Muscle layer of duodenum (tissue), 2 donors: ENCODE measurements at regions not wholly inside any gene's neighbourhood (a gene's known extent, or its start where the extent isn't known, plus 50 kb on each side); places are given as distances from the start of the nearest gene placed in this dataset.
"Not testable (repeated sequence)": the region's sequence is repeated elsewhere in the genome, so short reads cannot be mapped to it uniquely, and the experiment has no call there.

Experiments used
- H3K27ac ChIP-seq: one replicate; pipeline ENCODE4 v1.7.0; 2013; ENCODE audit warnings: mild to moderate bottlenecking, low read length
- H3K27me3 ChIP-seq: one replicate; pipeline ENCODE4 v1.7.0; 2013; ENCODE audit warnings: low read depth, mild to moderate bottlenecking, control low read depth, low read length
- H3K36me3 ChIP-seq, 2 donors: one replicate each; pipeline ENCODE4 v1.7.0; 2013; ENCODE audit warnings: low read length in 2 of 2, control low read depth in 1 of 2, mild to moderate bottlenecking in 1 of 2; ENCODE audit not compliant: insufficient read depth in 2 of 2, control insufficient read depth in 1 of 2
- H3K4me1 ChIP-seq, 2 donors: one replicate each; pipeline ENCODE4 v1.7.0; 2013; ENCODE audit warnings: low read length in 2 of 2, mild to moderate bottlenecking in 2 of 2, control low read depth in 1 of 2, moderate library complexity in 1 of 2; ENCODE audit not compliant: insufficient read depth in 2 of 2, control insufficient read depth in 1 of 2
- H3K4me3 ChIP-seq, 2 donors: one replicate each; pipeline ENCODE4 v1.7.0; 2013; ENCODE audit warnings: low read length in 2 of 2, low read depth in 1 of 2, mild to moderate bottlenecking in 1 of 2
- H3K9me3 ChIP-seq, 2 donors: one replicate each; pipeline ENCODE4 v1.7.0; 2013; ENCODE audit warnings: low read length in 2 of 2, control low read depth in 1 of 2, mild to moderate bottlenecking in 1 of 2; ENCODE audit not compliant: control insufficient read depth in 1 of 2
- donor health status: healthy.

- Histone ChIP-seq H3K27me3 (no peaks in the 10 kb centered on the region), H3K27ac (no peak overlapping the region), H3K4me1 (no peaks in the 10 kb centered on the region), H3K9me3 (no peaks in the 10 kb centered on the region), H3K36me3 (no peaks in the 10 kb centered on the region), H3K4me3 (no peak overlapping the region)
Measured at GRCh38 chr9:32069969-32070368, 314.5 kb upstream of the ACO1 start.

- no peak overlapping the region for H3K4me3 ChIP-seq
- no peaks in the 10 kb centered on the region for H3K9me3 ChIP-seq
Measured at GRCh38 chr9:32072570-32072969, 311.9 kb upstream of the ACO1 start.

GRCh38 chr9:32092031-32092430 is 292.4 kb upstream of the ACO1 start:
- Histone ChIP-seq H3K27me3 (no peaks in the 10 kb centered on the region), H3K4me1 (no peaks in the 10 kb centered on the region), H3K9me3 (no peaks in the 10 kb centered on the region), H3K36me3 (no peaks in the 10 kb centered on the region), H3K27ac (no peak overlapping the region), H3K4me3 (no peak overlapping the region)

More at GRCh38 chr9:32072570-32072969, 311.9 kb upstream of the ACO1 start:
- Histone ChIP-seq H3K36me3 (no peaks in the 10 kb centered on the region), H3K4me1 (no peaks in the 10 kb centered on the region), H3K27ac (no peak overlapping the region), H3K27me3 (no peaks in the 10 kb centered on the region)

- Histone ChIP-seq H3K4me1 (no peaks in the 10 kb centered on the region), H3K27ac (no peak overlapping the region), H3K9me3 (no peaks in the 10 kb centered on the region), H3K27me3 (no peaks in the 10 kb centered on the region), H3K36me3 (no peaks in the 10 kb centered on the region), H3K4me3 (no peak overlapping the region)
Measured at GRCh38 chr9:32117291-32117690, 267.2 kb upstream of the ACO1 start.

- H3K4me3 ChIP-seq = no peak overlapping the region
- no peaks in the 10 kb centered on the region for H3K36me3 ChIP-seq
- H3K27me3 ChIP-seq = no peaks in the 10 kb centered on the region
- no peaks in the 10 kb centered on the region for H3K9me3 ChIP-seq
- no peaks in the 10 kb centered on the region for H3K4me1 ChIP-seq
- no peak overlapping the region for H3K27ac ChIP-seq
Measured at GRCh38 chr9:32128546-32128945, 255.9 kb upstream of the ACO1 start.

GRCh38 chr9:32130709-32131108 is 253.7 kb upstream of the ACO1 start:
- H3K9me3 ChIP-seq, H3K27ac ChIP-seq, H3K4me3 ChIP-seq, H3K27me3 ChIP-seq, H3K4me1 ChIP-seq, H3K36me3 ChIP-seq: not testable (repeated sequence)

- H3K4me3 ChIP-seq = no peak overlapping the region
- H3K27ac ChIP-seq = no peak overlapping the region
- H3K36me3 ChIP-seq = no peaks in the 10 kb centered on the region
- H3K9me3 ChIP-seq = no peaks in the 10 kb centered on the region
- H3K27me3 ChIP-seq = no peaks in the 10 kb centered on the region
- H3K4me1 ChIP-seq = no peaks in the 10 kb centered on the region
Measured at GRCh38 chr9:32136700-32137339, 247.6 kb upstream of the ACO1 start.

- H3K36me3 ChIP-seq = no peaks in the 10 kb centered on the region
- H3K27me3 ChIP-seq = no peaks in the 10 kb centered on the region
- no peaks in the 10 kb centered on the region for H3K9me3 ChIP-seq
- no peak overlapping the region for H3K4me3 ChIP-seq
- no peaks in the 10 kb centered on the region for H3K4me1 ChIP-seq
- no peak overlapping the region for H3K27ac ChIP-seq
Measured at GRCh38 chr9:32142074-32142473, 242.4 kb upstream of the ACO1 start.

GRCh38 chr9:32148553-32148952 is 235.9 kb upstream of the ACO1 start:
- H3K27ac ChIP-seq, H3K36me3 ChIP-seq, H3K9me3 ChIP-seq, H3K27me3 ChIP-seq, H3K4me1 ChIP-seq, H3K4me3 ChIP-seq: not testable (repeated sequence)

- no peaks in the 10 kb centered on the region for H3K9me3 ChIP-seq
Measured at GRCh38 chr9:32161209-32161608, 223.2 kb upstream of the ACO1 start.

GRCh38 chr9:32161720-32162119 is 222.7 kb upstream of the ACO1 start:
- no peaks in the 10 kb centered on the region for H3K4me1 ChIP-seq

More at GRCh38 chr9:32161209-32161608, 223.2 kb upstream of the ACO1 start:
- H3K36me3 ChIP-seq = no peaks in the 10 kb centered on the region
- H3K27me3 ChIP-seq = no peaks in the 10 kb centered on the region
- H3K4me1 ChIP-seq = no peaks in the 10 kb centered on the region
- H3K27ac ChIP-seq = no peak overlapping the region
- H3K4me3 ChIP-seq = no peak overlapping the region

GRCh38 chr9:32166316-32166715 is 218.1 kb upstream of the ACO1 start:
- not testable (repeated sequence) for H3K27ac ChIP-seq, H3K9me3 ChIP-seq, H3K36me3 ChIP-seq, H3K4me3 ChIP-seq, H3K27me3 ChIP-seq, H3K4me1 ChIP-seq

More at GRCh38 chr9:32161720-32162119, 222.7 kb upstream of the ACO1 start:
- H3K36me3 ChIP-seq = no peaks in the 10 kb centered on the region
- H3K27me3 ChIP-seq = no peaks in the 10 kb centered on the region
- no peaks in the 10 kb centered on the region for H3K9me3 ChIP-seq
- H3K27ac ChIP-seq = no peak overlapping the region
- H3K4me3 ChIP-seq = no peak overlapping the region
